GM21723 (cell line): ENCODE measurements at regions not wholly inside any gene's neighbourhood (a gene's known extent, or its start where the extent isn't known, plus 50 kb on each side); places are given as distances from the start of the nearest gene placed in this dataset.
"Not testable (repeated sequence)": the region's sequence is repeated elsewhere in the genome, so short reads cannot be mapped to it uniquely, and the experiment has no call there.

ENCODE experiments used
- ATAC-seq: cut with Tn5 transposase; IDR thresholded peaks from one replicate; pipeline ENCODE4 v1.9.1; 2021; ENCODE audit warnings: mild to moderate bottlenecking, moderate library complexity; ENCODE audit not compliant: unreplicated experiment

GRCh38 chr6:16832043-16832567 is 70.8 kb upstream of the ATXN1 start:
- no peak for ATAC-seq

GRCh38 chr6:16831136-16831535 is 69.9 kb upstream of the ATXN1 start:
- ATAC-seq = no peak

GRCh38 chr6:16828058-16828457 is 66.8 kb upstream of the ATXN1 start:
- no peak for ATAC-seq

GRCh38 chr6:16827627-16828026 is 66.4 kb upstream of the ATXN1 start:
- no peak for ATAC-seq

GRCh38 chr6:16825784-16826183 is 64.5 kb upstream of the ATXN1 start:
- ATAC-seq = no peak

- ATAC-seq = no peak
Observed at GRCh38 chr6:16824845-16825685, 63.8 kb upstream of the ATXN1 start.

GRCh38 chr6:16823718-16824352 is 62.6 kb upstream of the ATXN1 start:
- ATAC-seq = no peak

GRCh38 chr6:16822975-16823717 is 61.9 kb upstream of the ATXN1 start:
- ATAC-seq = no peak

- ATAC-seq = no peak
Observed at GRCh38 chr6:16822529-16822928, 61.3 kb upstream of the ATXN1 start.

- ATAC-seq = no peak
Observed at GRCh38 chr6:16821834-16822264, 60.6 kb upstream of the ATXN1 start.

- ATAC-seq = not testable (repeated sequence)
Observed at GRCh38 chr6:16820262-16820661, 59.0 kb upstream of the ATXN1 start.

- no peak for ATAC-seq
Observed at GRCh38 chr6:16819752-16820151, 58.5 kb upstream of the ATXN1 start.

- no peak for ATAC-seq
Observed at GRCh38 chr6:16818992-16819626, 57.8 kb upstream of the ATXN1 start.

- ATAC-seq = no peak
Observed at GRCh38 chr6:16817594-16817993, 56.3 kb upstream of the ATXN1 start.

- ATAC-seq = no peak
Observed at GRCh38 chr6:16816891-16817290, 55.6 kb upstream of the ATXN1 start.

- ATAC-seq = no peak
Observed at GRCh38 chr6:16812993-16813392, 51.7 kb upstream of the ATXN1 start.

GRCh38 chr6:16811277-16811979 is 50.2 kb upstream of the ATXN1 start:
- ATAC-seq = no peak
